ENCODE measurements at regions not wholly inside any gene's neighbourhood (a gene's known extent, or its start where the extent isn't known, plus 50 kb on each side); places are given as distances from the start of the nearest gene placed in this dataset.
A peak's percentile ranks its signal among the peaks of the same experiment; 100 is the strongest.
"Not testable (repeated sequence)": the region's sequence is repeated elsewhere in the genome, so short reads cannot be mapped to it uniquely, and the experiment has no call there.

DNA sequence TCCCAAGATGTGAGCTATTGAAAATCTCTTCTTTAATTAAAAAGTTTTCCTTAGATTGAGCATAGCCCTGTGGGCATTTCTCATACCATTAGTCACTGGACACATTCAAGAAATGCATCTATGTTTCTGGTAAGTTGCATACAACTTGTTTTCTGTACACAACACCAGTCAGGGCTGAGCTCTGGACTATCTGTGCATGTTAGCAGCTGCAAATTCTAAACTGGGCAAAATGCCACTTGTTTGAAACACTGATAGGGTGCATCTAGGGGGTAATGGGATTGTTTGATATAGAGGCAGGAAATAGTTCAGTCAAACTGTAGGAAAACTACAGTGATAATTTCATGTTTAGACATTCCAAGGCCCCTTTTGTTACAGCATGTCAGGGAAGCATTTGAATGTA is 145.6 kb upstream of the NPY start:
- no peak for DNase-seq (ENCODE audit: low read depth, low spot score)
- in situ Hi-C loops (cut with HindIII; ENCODE audit: low pct_unique_long_range_greater_than_20kb, low sequenced_read_pairs), result no loop called here

DNA sequence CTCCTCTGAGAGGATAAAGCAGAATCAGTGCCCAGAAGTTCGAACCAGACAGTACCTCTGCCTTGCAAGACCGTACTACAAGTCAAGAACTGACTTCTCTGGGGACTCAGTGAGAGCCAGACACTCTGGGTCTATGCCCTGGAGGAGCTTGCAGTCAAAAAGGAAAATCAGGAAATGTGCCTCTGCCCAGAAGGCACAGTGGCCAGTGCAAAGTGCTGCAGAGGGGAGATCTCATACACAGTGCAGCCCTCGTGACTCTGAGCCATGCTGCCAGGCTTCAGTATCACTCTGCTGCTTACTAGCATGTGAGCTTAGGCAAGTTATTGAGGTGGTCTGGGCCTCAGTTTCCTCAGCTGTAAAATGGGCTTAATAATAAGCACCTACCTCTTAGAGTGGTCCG is 144.0 kb upstream of the NPY start:
- DNase-seq (ENCODE audit: low read depth, low spot score), result peak; percentile 30
- in situ Hi-C loops (cut with HindIII; ENCODE audit: low pct_unique_long_range_greater_than_20kb, low sequenced_read_pairs), result no loop called here

DNA sequence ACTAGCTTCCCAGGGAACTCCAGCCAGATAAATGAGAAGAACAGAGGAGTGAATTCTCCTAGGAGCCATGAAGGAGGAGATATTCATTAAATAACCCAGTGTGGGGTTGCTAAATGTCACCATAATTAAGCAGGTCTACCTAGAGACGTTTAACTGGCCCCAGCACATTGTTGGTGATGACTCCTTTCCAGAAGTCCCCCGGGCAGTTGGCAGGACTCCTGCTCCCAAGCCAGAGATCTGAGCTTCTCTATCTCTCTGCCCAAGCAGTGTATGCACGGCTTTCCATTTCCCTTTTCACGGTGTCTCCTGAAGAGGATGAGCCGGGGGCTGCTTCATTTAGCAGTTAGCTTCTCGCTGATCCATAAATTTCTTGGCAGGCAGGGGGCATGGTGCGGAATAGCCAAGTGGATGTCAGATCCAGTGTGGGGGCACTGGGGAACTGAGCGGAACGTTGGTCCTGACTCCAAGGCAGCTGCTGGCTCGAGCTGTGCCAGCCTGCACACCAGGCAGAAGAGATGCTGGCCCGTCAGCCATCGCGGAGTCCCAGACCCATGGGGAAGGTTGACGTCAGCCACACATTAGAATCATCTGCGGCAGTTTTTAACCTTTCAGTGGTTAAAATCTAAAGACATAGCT is 142.0 kb upstream of the NPY start:
- in situ Hi-C loops (cut with HindIII; ENCODE audit: low pct_unique_long_range_greater_than_20kb, low sequenced_read_pairs), result no loop called here
- no peak for DNase-seq (ENCODE audit: low read depth, low spot score)

DNA sequence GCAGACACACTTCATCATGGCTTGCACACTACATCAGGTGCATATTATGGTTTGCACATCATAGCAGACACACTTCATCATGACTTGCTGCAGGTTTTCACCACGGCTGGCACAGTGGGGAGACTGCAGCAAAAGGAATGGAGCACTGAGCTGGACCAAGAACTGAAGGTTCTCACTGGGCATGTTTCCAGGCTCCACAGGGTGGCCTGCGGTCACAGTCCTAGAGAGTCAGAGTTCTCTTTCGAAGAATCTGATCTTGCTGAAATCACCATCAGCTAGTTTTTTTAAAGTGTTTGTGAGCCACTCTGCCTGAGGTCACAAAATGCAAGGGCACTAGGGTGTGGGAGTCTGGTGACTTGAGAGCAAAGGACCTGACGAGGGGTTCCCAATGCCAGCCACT is 140.4 kb upstream of the NPY start:
- no peak for DNase-seq (ENCODE audit: low read depth, low spot score)
- in situ Hi-C loops (cut with HindIII; ENCODE audit: low pct_unique_long_range_greater_than_20kb, low sequenced_read_pairs), result no loop called here

DNA sequence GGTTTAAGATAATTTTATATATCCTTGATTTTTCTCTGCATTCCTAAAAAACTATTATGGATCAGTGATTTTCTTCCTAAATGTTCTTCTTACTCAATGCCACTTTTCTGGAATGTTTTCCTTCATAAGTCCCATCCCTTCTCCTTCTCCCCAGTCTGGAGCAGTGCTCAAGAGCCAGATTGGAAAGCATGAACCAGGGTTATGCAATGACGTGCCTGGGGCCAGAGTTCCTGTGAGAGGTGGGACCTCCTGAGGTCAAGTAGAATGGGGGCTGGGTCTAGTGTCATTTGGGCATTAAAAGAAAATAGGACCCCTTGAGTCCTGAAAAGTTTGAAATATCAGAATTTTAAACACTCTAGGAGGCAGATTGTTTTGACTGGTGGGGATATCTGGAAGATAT is 132.0 kb upstream of the NPY start:
- in situ Hi-C loops (cut with HindIII; ENCODE audit: low pct_unique_long_range_greater_than_20kb, low sequenced_read_pairs), result no loop called here
- DNase-seq (ENCODE audit: low read depth, low spot score), result no peak

DNA sequence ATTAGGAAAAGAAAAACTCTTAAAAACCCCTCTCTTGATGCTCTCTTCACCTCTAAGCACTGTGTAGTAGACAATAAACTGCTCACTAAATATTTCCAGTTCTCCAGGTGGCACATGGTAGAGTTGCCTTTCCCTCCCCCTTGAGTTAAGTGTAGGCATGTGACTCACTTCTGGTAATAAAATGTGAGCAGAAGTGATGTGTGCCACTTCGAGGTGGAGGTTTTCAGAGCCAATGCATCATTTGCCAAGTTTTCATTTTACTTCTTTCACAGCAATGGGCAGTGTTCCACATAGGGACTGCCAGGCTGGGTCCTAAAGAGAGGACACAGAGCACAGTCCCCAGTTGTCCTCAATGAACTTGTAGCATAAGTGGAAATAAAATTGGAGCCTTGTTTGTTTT is 131.6 kb upstream of the NPY start:
- in situ Hi-C loops (cut with HindIII; ENCODE audit: low pct_unique_long_range_greater_than_20kb, low sequenced_read_pairs), result no loop called here
- DNase-seq (ENCODE audit: low read depth, low spot score), result no peak

DNA sequence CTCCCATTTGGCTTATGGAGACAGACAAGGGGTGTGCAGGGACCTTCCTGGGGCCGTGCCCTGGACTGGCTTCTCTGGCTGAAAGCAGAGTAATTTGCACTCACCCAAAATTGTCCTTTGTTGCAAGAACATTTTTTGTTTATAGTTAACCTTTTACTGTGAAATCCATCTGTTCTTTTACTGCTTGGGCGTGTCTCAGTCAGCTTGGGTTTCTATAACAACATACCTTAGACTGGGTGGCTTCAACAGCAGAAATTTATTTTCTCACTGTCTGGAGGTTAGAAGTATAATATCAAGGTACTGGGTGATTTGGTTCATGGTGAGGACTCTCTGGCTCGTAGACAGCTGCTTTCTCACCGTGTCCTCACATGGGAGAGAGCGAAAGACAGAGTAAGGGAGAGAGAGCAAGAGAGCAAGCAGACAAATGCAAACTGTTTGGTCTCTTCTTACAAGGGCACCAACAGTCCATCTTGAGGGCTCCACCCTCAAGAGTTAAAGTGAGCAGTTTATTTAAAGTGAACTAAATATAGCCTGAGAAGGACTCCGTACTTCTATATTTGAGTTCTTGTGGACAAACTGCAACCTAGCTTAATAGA is 131.0 kb upstream of the NPY start:
- no peak for DNase-seq (ENCODE audit: low read depth, low spot score)
- in situ Hi-C loops (cut with HindIII; ENCODE audit: low pct_unique_long_range_greater_than_20kb, low sequenced_read_pairs), result no loop called here

DNA sequence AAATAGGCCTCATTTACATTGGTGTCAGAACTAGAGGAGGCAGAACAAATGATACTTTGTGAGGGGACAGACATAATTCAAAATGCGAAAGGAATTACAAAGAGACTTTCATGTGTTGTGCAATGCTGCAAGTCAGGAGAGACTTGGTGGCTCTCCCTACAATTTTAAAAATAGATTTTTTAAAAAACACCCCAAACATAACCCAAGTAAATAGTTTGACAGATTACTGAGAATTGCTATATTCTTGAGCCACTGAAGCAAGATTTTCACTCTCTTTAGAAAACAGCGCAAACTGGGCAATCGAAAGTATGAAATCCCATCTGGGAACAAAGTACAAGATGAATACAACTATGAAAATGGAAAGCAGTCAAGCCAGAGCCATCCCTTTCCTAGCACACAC is 126.3 kb upstream of the NPY start:
- peak; percentile 73 for DNase-seq (ENCODE audit: low read depth, low spot score)
- in situ Hi-C loops (cut with HindIII; ENCODE audit: low pct_unique_long_range_greater_than_20kb, low sequenced_read_pairs), result no loop called here

DNA sequence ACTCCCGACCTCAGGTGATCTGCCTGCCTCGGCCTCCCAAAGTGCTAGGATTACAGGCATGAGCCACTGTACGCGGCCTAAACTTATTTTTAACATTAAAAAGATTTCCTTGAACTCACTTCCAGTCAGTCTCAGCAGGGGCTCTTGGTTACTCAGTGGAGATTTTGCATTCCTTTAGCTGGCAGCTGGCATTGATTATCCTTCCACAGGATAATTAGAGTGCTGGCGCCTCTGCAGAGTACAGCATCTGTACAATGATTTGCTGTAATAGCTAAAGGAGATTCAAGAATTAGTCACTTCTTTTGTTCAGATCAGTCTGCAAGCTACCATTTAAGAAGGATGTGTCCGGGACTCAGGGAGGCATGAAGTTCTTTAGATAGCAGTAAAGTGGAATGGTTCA is 125.0 kb upstream of the NPY start:
- DNase-seq (ENCODE audit: low read depth, low spot score), result no peak
- in situ Hi-C loops (cut with HindIII; ENCODE audit: low pct_unique_long_range_greater_than_20kb, low sequenced_read_pairs), result no loop called here

DNA sequence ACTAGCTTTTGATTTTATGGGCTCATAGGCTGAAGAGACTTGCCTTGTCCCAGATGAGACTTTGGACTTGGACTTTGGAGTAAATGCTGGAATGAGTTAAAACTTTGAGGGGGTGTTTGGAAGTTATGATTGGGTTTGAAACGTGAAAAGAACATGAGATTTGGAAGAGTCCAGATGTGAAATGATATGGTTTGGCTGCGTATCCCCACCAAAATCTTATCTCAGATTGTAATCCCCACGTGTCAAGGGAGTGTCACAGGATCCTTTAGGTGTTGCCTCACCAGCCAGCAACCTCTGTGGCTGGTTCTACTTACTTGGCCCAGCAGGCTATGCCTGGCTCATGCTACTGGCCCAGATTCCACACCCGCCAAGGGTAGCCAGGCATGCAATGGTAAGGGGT is 119.6 kb upstream of the NPY start:
- in situ Hi-C loops (cut with HindIII; ENCODE audit: low pct_unique_long_range_greater_than_20kb, low sequenced_read_pairs), result no loop called here
- no peak for DNase-seq (ENCODE audit: low read depth, low spot score)

DNA sequence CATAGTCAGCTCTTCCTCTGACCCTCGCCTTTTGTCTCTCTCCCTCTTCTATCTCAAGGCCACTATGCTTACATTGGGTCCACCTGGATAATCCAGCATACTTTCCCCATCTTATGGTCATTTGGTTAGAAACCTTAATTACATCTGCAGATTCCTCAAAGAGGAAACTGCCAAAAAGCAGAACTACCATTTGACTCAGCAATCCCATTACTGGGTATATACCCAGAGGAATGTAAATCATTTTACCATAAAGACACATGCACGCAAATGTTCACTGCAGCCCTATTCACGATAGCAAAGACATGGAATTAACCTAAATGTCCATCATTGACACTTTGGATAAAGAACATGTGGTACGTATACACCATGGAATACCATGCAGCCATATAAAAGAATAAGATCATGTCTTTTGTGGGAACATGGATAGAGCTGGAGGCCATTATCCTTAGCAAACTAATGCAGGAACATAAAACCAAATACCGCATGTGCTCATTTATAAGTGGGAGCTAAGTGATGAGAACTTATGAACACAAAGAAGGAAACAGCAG is 114.8 kb upstream of the NPY start:
- in situ Hi-C loops (cut with HindIII; ENCODE audit: low pct_unique_long_range_greater_than_20kb, low sequenced_read_pairs), result no loop called here
- no peak for DNase-seq (ENCODE audit: low read depth, low spot score)

DNA sequence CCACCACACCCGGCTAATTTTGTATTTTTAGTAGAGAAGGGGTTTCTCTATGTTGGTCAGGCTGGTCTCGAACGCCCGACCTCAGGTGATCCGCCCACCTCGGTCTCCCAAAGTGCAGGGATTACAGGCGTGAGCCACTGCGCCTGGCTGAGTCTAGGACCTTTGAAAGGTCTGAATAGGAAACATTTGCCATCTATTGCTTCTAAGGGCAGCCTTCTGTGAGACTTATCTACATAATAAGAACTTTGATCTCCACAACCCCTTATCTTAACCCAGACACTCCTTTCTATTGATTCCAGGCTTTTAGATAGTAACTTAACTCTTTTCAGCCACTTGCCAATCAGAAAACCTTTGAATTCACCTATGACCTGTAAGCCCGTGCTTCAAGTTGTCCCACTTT is 112.0 kb upstream of the NPY start:
- DNase-seq (ENCODE audit: low read depth, low spot score), result not testable (repeated sequence)

DNA sequence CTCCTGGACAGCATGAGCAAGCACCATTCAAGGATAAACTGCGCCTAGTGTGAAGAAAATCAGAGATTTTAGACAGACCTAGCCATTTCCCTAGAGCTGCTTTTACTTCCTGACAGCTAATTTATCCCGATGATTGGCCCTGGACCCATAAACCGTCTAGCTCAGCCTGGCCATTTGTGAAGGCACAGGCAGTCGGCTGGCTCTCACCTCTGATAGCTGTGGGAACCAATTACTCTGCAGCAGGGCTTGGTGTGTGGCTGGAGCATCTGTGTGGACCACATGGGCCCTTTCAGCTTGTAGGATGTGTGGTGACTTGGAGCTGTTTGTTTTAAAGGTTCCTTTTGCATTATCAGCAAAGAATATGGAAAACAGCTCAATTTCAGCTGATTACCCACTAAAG is 111.1 kb upstream of the NPY start:
- no peak for DNase-seq (ENCODE audit: low read depth, low spot score)
- in situ Hi-C loops (cut with HindIII; ENCODE audit: low pct_unique_long_range_greater_than_20kb, low sequenced_read_pairs), result no loop called here

More for the DNA sequence above, 112.0 kb upstream of the NPY start:
- in situ Hi-C loops (cut with HindIII; ENCODE audit: low pct_unique_long_range_greater_than_20kb, low sequenced_read_pairs), result not testable (repeated sequence)

DNA sequence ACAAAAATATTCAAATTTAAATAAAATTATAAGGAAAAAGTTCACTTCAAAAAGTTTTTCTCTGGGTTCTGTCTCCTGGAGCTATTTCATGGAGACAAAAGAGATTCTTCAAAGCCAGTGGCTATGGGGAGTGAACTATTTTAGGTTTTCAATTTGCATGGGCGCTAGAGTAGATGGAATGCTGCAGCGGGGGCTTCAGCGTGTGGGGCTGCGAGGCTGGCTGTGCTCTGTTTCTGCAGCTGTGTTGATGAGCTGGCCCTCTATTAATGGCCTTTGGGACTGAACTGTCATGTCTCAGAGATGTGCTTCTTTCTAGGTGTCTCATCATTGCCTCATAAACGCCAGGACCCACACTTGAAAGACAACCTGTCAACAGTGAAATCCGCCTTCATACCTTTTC is 108.4 kb upstream of the NPY start:
- no peak for DNase-seq (ENCODE audit: low read depth, low spot score)
- in situ Hi-C loops (cut with HindIII; ENCODE audit: low pct_unique_long_range_greater_than_20kb, low sequenced_read_pairs), result no loop called here

DNA sequence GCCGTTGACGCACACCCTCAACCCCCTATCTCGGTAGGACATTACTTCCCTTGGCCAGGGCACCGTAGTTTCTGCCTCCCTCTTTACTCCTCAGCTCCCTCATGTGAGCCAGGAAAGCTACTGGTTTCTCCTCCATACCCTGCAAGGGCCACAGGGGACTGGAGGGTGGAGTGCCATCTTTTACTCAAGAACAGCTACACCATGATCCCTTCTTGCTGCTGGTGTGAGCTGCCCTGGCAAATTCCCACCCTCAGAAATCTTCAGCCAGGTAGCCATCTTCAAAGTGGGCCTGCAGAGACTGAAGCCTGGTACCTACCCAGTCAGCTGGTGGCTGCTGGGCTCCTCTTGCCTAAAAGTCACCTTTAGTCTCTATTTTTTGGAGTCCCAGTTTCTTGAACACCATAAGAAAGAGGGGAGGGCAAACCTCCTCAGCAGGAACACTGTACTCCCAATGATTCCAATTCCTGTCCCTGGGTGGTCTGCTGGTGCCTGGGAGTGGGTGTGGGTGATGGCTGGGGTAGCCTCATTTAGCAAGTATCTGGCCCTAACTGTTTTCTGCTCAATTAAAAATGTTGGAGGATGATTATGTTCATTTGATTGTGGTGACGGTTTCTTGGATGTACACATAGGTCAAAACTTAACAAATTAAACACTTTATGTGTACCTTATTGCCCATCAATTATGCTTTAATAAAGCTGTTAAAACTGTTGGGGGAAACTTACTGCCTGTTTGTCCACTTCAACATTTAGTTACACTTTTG is 105.0 kb upstream of the NPY start:
- DNase-seq (ENCODE audit: low read depth, low spot score), result no peak
- in situ Hi-C loops (cut with HindIII; ENCODE audit: low pct_unique_long_range_greater_than_20kb, low sequenced_read_pairs), result no loop called here

DNA sequence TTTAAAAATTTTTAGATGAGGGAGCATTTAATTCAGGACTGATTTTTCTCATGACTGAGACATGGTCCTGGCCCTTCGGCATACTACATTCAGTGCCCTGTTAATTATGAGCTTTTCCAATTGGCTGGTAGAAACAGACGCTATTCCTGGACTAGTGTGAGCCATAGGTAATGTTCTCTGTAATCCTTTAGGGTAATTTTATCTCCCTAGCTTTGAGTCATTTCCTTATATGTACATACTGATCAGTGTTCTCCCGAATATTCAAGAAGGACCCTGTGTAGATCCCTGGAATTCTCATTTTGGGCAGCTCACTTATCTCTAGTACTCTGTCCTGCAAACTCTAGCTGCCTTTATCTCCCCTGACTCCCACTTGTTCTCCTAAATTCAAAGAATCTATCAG is 92.6 kb upstream of the NPY start:
- in situ Hi-C loops (cut with HindIII; ENCODE audit: low pct_unique_long_range_greater_than_20kb, low sequenced_read_pairs), result no loop called here
- no peak for DNase-seq (ENCODE audit: low read depth, low spot score)

DNA sequence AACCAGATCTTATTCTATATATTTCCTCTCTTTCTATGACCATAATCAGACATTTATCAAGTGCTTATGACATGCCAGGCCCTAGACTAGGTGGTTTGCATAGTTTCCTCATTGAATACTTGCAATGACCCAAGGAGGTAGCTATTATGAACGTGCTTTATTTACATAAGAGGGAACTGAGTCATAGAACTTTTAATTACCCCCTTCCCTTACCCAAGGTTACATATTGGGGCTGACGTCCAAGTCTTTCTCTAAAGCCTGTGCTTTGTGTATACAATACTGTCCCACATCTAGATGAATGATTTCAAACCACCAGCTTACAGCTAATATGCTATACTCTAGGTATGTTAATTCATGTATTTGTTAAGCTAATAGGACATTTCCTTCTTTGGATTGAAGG is 91.9 kb upstream of the NPY start:
- no peak for DNase-seq (ENCODE audit: low read depth, low spot score)
- in situ Hi-C loops (cut with HindIII; ENCODE audit: low pct_unique_long_range_greater_than_20kb, low sequenced_read_pairs), result no loop called here

DNA sequence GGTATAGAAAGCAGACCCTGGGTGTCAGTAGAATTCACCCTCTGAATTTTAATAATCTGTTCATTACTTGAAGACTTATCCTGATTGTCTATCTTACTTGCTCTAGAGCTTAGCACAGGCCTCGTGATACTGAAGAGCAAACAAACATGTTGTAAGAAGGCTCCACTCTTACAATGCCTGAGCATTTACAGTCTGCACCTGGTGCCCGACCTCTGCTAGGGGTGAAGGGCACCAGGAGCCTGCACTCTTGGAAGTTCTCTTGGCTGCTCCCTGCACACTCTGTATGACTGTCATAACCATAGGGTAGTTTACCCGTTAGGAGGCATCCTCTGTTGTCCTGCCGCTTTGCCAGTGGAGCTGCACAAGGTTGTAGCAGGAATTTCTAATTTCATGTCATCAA is 91.3 kb upstream of the NPY start:
- DNase-seq (ENCODE audit: low read depth, low spot score), result no peak
- in situ Hi-C loops (cut with HindIII; ENCODE audit: low pct_unique_long_range_greater_than_20kb, low sequenced_read_pairs), result no loop called here

DNA sequence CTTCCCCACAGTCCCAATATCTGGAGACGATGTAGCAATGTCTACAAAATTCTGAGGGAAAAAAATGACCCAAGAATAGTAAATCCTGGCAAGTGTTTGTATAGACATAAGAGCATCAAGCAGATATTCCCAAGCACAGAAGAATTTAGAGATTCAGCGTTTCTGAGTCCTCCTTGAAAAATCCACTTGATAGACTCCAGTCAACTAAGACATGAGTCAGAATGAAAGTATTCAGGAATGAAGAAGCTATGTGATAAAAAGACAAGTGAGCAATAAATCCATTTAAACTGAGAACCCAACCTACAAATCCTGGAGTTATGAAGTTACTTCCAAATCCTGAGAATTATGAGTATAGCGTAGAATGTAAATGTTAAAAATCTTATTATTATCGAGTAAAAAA is 86.1 kb upstream of the NPY start:
- no peak for DNase-seq (ENCODE audit: low read depth, low spot score)
- in situ Hi-C loops (cut with HindIII; ENCODE audit: low pct_unique_long_range_greater_than_20kb, low sequenced_read_pairs), result no loop called here

All from SK-MEL-5 (cell line).